NT2/D1 (cell line): ENCODE measurements at regions not wholly inside any gene's neighbourhood (a gene's known extent, or its start where the extent isn't known, plus 50 kb on each side); places are given as distances from the start of the nearest gene placed in this dataset.

Experiments
- SUZ12 ChIP-seq: IDR thresholded peaks from 2 replicates; pipeline ENCODE4 v1.6.1; 2011; ENCODE audit not compliant: insufficient read length, insufficient read depth; ENCODE audit errors: extremely low read depth
- YY1 ChIP-seq: IDR thresholded peaks from 2 replicates; pipeline ENCODE4 v1.6.1; 2011; ENCODE audit not compliant: insufficient read length, insufficient read depth
- ZNF274 ChIP-seq: IDR thresholded peaks from 2 replicates; pipeline ENCODE4 v1.6.1; 2011; ENCODE audit warnings: mild to moderate bottlenecking, low read depth, low read length

DNA sequence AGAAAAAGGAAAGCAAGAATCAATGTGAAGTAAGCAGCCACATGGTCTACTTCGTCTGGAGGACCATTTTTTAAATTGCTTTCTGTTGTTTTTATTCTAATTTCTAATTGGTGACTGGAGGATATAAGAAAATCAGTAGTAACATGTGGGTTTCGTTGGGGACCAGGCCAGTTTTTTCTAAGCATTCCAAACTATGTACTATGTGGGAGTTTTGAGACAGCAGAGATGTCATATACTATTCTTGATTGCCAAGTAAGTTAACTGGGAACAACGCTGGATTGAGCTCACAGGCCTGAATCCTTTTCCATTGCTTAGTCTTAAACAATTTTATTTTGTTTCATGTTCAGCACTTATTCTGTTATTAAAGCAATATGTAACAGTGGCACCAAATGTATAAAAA lies 225.7 kb downstream of the TMEM167A start:
- no peak for TF ChIP-seq YY1
- TF ChIP-seq SUZ12, result no peak
- TF ChIP-seq ZNF274, result no peak
